A673 (cell line): ENCODE measurements at regions not wholly inside any gene's neighbourhood (a gene's known extent, or its start where the extent isn't known, plus 50 kb on each side); places are given as distances from the start of the nearest gene placed in this dataset.

Experiments used
- BruUV-seq: library from RNA; stranded (reverse); fragments of 400-500 nt; replicated peaks from 2 replicates; lab custom pipeline; 2021; lab: Mats Ljungman, UMichigan
- CTCF ChIA-PET: fragments of 300-600 bp; sonication (Branson Sonifier 250); formaldehyde crosslinking; loops from one replicate; lab custom pipeline; 2022; ENCODE audit warnings: antibody characterized with exemption; lab: Charles Lee
- POLR2A ChIA-PET: fragments of 300-600 bp; sonication (Branson Sonifier 250); formaldehyde crosslinking; loops from one replicate; lab custom pipeline; 2022; ENCODE audit warnings: antibody characterized with exemption; ENCODE audit not compliant: low non-redundant PET; lab: Charles Lee
- DNase-seq: peaks from one replicate; pipeline ENCODE4 v3.0.0-alpha.2; 2015; ENCODE audit warnings: low spot score
- H3K27ac ChIP-seq: fragments of 200-600 bp; sonication (generic); 2 replicates; pipeline ENCODE4 v1.5.1; 2016; ENCODE audit warnings: mixed run types, low read depth, mild to moderate bottlenecking, mixed read lengths, antibody characterized with exemption, low read length; ENCODE audit not compliant: poor library complexity, severe bottlenecking
- H3K27me3 ChIP-seq: fragments of 200-600 bp; sonication (generic); replicated peaks from 2 replicates; pipeline ENCODE4 v1.6.1; 2017; ENCODE audit warnings: mixed run types, low read depth, mild to moderate bottlenecking, mixed read lengths, antibody characterized with exemption, low read length; ENCODE audit not compliant: insufficient read depth, poor library complexity
- H3K36me3 ChIP-seq: fragments of 200-600 bp; sonication (generic); 2 replicates; pipeline ENCODE4 v1.6.1; 2016; ENCODE audit warnings: mixed run types, mild to moderate bottlenecking, mixed read lengths, antibody characterized with exemption, low read length; ENCODE audit not compliant: insufficient read depth, poor library complexity, severe bottlenecking
- H3K4me1 ChIP-seq: fragments of 200-600 bp; sonication (generic); 2 replicates; pipeline ENCODE4 v1.6.1; 2017; ENCODE audit warnings: mixed run types, mild to moderate bottlenecking, mixed read lengths, antibody characterized with exemption, low read length; ENCODE audit not compliant: insufficient read depth, poor library complexity, severe bottlenecking
- H3K4me3 ChIP-seq: fragments of 200-600 bp; sonication (generic); 2 replicates; pipeline ENCODE4 v1.5.1; 2016; ENCODE audit warnings: low read depth, mixed run types, mild to moderate bottlenecking, mixed read lengths, low read length; ENCODE audit not compliant: poor library complexity, severe bottlenecking
- H3K9me3 ChIP-seq: fragments of 200-600 bp; sonication (generic); 2 replicates; pipeline ENCODE4 v1.6.1; 2016; ENCODE audit warnings: mixed run types, low read depth, mild to moderate bottlenecking, mixed read lengths, antibody characterized with exemption, low read length; ENCODE audit not compliant: poor library complexity, severe bottlenecking
- CTCF ChIP-seq: fragments of 300-800, 200-600 bp; sonication (generic); conservative IDR thresholded peaks from 2 replicates; pipeline ENCODE4 v1.5.1; 2017; ENCODE audit warnings: low read depth, mild to moderate bottlenecking, antibody characterized with exemption, low read length, moderate library complexity, mixed read lengths
- EZH2 ChIP-seq: fragments of 200-600 bp; sonication (generic); IDR thresholded peaks from 2 replicates; pipeline ENCODE4 v1.6.1; 2017; ENCODE audit warnings: borderline replicate concordance, low read depth, mild to moderate bottlenecking, mixed read lengths, antibody characterized with exemption, low read length; ENCODE audit not compliant: poor library complexity, severe bottlenecking
- intact Hi-C: fragments of 100-400 bp; cut with micrococcal nuclease; formaldehyde crosslinking; loops from one replicate; pipeline ENCODE4 v1.10.0; 2022; ENCODE audit not compliant: unreplicated experiment

- Histone ChIP-seq H3K4me1 (no peaks in the 10 kb centered on the region), H3K27ac (no peak overlapping the region), H3K36me3 (no peaks in the 10 kb centered on the region), H3K4me3 (no peak overlapping the region), H3K27me3 (peaks cover 9% of the 10 kb centered on the region), H3K9me3 (no peaks in the 10 kb centered on the region)
- TF ChIP-seq EZH2, result no peak
- TF ChIP-seq CTCF, result no peak
- no peak for DNase-seq
- no TSS peak for BruUV-seq
- intact Hi-C loops, result no loop called here
- CTCF ChIA-PET, result no interaction called here
- POLR2A ChIA-PET, result no interaction called here
Observed at GRCh38 chr11:71112454-71112853, 139.9 kb downstream of the SHANK2 start.

- BruUV-seq, result no TSS peak
- H3K27me3 ChIP-seq, result peaks cover 9% of the 10 kb centered on the region
- ChIA-PET CTCF (no interaction called here), POLR2A (no interaction called here)
- no peak for DNase-seq
- no peaks in the 10 kb centered on the region for H3K36me3 ChIP-seq
- H3K4me1 ChIP-seq, result no peaks in the 10 kb centered on the region
- TF ChIP-seq CTCF, result no peak
- TF ChIP-seq EZH2, result no peak
- no peaks in the 10 kb centered on the region for H3K9me3 ChIP-seq
- intact Hi-C loops, result no loop called here
- H3K4me3 ChIP-seq, result no peak overlapping the region
- no peak overlapping the region for H3K27ac ChIP-seq
Observed at GRCh38 chr11:71109586-71109985, 142.8 kb downstream of the SHANK2 start.

- Histone ChIP-seq H3K4me1 (no peaks in the 10 kb centered on the region), H3K4me3 (no peak overlapping the region), H3K9me3 (no peaks in the 10 kb centered on the region), H3K36me3 (no peaks in the 10 kb centered on the region), H3K27me3 (peaks cover 9% of the 10 kb centered on the region), H3K27ac (no peak overlapping the region)
- intact Hi-C loops, result no loop called here
- no peak for TF ChIP-seq EZH2
- no peak for TF ChIP-seq CTCF
- ChIA-PET CTCF (no interaction called here), POLR2A (no interaction called here)
- BruUV-seq, result no TSS peak
- DNase-seq, result no peak
Observed at GRCh38 chr11:71109186-71109585, 143.2 kb downstream of the SHANK2 start.
